HG03432 (cell line): ENCODE measurements at regions not wholly inside any gene's neighbourhood (a gene's known extent, or its start where the extent isn't known, plus 50 kb on each side); places are given as distances from the start of the nearest gene placed in this dataset.
A peak's percentile ranks its signal among the peaks of the same experiment; 100 is the strongest.
"Not testable (repeated sequence)": the region's sequence is repeated elsewhere in the genome, so short reads cannot be mapped to it uniquely, and the experiment has no call there.

Source experiments
- ATAC-seq: cut with Tn5 transposase; IDR thresholded peaks from one replicate; pipeline ENCODE4 v1.9.1; 2021; ENCODE audit warnings: mild to moderate bottlenecking, moderate library complexity; ENCODE audit not compliant: unreplicated experiment

DNA sequence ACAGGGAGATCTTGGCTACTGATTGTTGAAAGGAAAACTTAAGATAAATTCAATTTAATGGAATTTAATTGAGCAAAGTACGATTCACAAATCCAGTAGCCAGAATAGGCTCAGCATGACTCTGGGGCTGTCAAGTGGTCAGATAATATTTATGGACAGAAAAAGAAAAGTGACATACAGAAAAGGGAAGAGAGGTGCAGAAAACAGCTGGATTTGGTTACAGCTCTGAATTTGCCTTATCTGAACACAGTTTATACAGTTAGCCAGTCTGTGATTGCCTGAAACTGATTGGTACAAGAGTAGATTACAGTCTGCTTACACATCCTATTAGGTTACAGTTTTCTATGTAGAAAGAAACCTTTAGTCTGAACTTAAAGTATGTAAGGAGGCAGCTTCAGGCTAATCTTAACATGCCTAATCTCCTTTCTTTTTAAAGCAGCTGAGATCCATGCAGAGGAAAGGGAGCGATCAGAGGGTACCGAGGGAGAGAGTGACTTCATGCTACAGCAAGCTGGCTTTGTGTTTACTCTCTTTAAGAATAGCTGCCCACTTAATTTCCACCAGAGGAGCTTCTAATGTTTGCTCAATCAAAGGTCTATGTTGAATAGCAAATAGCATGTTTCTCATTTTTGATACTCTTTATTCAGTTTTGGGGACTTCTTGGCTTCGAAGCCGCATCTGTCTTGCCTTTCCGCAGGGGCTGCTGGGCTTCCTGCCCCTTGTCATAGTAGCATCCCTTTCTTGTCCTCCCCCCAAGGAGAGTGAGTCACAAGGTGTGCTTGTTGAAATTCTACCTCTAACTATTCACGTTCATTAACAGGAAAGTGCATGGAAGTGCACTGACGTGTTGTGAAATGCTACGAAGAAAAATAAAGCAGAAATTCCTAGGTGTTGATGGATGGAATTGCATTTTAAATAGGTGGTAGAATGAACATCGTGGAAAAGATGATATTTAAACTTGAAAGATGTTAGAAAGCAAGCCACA is 761.2 kb downstream of the TAF11L14 start:
- no peak for ATAC-seq

DNA sequence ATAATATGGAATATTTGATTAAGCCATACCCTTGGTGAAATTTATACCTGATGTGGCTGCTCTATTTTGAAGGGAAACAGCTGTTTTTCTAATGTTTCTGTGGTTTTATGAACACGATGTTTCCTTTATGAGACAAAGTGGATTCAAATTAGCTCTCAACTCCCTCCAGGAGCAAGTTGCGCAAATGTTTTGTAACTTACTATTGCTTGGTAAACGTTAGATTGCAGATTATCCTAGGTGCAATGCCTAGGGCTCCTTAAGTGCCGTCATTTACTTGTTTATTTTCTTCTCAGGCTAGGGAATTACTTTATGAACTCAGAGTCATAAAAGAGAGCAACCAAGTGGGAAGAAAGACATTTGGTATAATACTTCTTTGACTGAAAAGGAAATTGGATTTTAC is 763.1 kb downstream of the TAF11L14 start:
- no peak for ATAC-seq

DNA sequence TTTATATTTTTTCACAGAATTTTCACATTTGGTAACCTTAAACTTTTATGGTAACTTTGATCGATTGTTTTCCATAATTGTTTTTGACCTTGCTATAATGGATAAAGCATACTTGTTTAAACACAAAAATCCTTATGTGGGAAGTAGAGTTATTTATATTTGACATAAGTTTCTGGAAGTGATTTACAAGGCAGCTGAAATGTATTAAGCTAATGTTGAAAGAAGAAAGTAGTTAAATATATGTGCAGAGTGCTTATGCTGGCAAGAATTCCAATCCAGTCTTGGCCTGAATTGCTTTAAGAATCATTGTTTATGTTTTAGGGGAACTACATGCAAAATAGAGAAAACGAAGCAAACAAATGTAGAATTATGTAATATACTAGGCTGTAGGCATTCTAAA is 763.6 kb downstream of the TAF11L14 start:
- ATAC-seq: no peak

DNA sequence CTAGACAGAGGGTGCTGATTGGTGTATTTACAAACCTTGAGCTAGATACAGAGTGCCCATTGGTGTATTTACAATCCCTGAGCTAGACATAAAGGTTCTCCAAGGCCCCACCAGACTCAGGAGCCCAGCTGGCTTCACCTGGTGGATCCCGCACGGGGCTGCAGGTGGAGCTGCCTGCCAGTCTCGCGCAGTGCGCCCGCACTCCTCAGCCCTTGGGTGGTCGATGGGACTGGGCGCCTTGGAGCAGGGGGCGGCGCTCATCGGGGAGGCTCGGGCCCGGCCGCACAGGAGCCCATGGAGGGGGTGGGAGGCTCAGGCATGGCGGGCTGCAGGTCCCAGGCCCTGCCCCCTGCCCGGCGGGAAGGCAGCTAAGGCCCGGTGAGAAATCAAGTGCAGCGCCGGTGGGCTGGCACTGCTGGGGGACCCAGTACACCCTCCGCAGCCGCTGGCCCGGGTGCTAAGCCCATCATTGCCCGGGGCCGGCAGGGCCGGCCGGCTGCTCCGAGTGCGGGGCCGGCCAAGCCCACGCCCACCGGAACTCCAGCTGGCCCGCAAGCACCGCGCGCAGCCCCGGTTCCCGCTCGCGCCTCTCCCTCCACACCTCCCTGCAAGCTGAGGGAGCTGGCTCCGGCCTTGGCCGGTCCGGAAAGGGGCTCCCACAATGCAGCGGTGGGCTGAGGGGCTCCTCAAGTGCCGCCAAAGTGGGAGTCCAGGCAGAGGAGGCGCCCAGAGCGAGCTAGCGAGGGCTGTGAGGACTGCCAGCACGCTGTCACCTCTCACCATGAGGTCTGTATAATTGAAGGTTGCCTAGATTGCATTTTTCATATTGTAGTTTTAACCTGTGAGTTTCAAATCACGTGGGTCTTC is 765.4 kb downstream of the TAF11L14 start:
- not testable (repeated sequence) for ATAC-seq

DNA sequence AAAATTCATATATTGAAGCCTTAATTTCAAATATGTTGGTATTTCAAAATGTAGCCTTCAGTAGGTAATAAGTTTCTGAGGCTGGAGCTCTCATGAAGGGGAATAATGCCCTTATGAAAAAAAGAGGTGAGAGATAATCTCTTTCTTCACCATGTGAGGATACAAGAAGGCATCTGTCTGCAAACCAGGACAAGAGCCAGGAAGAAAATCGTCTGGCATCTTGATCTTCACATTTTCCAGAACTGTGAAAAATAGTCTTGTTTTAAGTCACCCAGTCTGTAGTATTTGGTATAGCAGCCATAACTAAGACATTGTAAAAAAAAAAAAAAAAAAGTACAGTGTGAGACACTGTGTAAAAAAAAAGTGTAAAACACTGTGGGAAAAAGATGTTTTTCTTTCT is 768.9 kb downstream of the TAF11L14 start:
- ATAC-seq: no peak

DNA sequence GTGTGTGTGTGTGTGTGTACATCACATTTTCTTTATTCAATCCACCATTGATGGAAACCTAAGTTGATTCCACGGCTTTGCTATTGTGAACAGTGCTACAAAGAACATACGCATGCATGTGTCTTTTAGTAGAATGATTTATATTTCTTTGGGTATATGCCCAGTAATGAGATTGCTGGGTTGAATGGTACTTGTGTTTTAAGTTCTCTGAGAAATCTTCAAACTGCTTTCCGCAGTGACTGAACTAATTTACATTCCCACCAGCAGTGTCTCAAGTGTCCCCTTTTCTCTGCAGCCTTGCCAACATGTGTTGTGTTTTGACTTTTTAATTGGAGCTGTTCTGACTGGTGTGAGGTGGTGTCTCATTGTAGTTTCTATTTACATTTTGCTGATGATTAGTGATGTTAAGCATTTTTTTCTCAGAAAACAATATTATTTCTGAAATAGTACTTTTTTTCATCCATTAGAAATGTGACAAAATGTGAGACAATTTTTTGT is 769.7 kb downstream of the TAF11L14 start:
- no peak for ATAC-seq

DNA sequence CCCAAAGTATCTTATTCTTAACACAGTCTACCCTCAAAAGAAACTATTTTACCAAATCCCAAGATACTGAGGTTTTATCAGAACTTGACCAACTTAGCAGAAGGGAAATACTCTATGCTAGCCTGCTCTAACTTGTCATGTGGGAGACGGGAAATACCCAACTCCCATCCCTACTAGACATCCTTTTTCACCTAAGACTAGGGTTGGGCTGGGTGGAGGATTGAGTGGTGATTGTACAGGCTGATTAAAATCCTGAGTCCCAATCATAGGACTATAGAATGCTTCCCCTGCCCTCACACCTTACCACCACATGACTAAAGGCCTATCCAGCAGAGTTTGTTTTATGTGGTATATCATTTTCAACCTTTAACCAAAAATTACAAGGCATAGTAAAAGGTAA is 786.5 kb downstream of the TAF11L14 start:
- no peak for ATAC-seq

DNA sequence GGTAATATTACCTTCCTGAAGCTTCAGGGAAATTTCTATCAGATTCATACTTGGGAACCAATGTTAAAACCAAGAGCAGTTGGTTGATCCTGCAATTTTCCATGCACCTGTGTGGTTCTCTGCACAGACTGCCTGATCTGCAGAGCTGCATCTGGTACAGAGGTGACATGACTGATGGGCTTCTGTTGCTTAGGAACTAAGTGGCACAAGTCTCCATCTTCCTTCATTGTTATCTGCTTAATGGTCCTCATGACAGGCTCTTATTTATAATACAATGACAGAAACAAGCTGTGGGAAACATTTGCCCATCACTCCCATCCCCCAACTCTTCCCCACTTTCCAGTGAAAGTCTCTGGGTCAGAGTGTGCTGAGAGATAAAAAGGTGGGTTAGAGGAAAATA is 799.1 kb downstream of the TAF11L14 start:
- no peak for ATAC-seq

DNA sequence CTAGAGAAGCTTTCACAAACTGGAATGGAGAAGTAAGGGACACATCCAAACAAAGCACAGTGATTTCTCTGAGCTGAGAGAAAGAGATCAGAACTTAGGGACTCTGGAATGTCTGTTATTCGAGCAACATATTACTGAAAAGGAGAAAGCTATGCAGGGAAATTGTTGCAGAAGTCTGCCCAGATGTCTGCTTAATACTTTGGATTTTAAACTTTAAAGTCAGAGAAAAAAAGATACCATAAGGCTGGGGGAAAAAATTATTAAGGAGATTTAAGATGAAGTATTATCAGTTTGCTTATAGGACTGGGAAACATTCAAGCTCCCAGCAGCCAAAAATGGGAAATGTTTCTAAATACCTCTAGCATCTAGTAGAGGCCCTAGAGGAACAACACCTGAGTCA is 803.9 kb downstream of the TAF11L14 start:
- no peak for ATAC-seq

DNA sequence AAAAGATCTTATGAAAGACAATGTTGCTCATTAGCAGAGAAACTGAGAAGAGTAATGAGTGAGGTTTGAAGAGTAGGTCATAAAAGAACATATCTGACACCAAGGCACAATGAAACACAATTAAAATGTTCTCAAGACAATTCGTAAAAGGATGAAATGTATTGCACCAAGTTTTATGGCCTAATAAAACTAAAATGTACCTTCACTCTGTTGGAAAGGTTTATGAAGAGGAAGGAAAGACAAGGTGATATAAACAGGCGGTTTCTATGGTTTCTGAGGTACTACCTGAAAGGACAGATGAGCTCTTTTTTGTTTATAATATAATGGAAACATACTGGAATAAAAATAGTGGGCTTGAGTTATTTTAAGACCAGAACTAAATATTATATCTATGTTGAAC is 821.3 kb downstream of the TAF11L14 start:
- ATAC-seq: no peak

DNA sequence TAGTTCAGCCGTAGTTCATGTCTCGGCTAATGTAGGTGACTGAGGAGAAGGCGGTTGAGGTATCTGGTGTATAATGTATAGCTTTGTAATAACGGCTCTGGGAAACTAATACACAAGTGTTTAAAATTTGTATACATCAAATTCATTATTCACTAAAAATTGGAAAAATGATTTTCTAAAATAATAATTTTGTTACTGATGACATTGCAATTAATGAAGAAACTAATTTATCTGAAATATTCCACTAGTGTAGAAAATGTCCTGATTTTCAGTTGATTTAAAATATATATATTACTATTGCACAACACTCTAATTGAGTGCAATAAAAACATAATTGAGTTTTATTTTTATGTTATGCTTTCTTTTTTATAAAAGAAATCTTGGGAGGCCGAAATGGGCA is 823.0 kb downstream of the TAF11L14 start:
- ATAC-seq: no peak

DNA sequence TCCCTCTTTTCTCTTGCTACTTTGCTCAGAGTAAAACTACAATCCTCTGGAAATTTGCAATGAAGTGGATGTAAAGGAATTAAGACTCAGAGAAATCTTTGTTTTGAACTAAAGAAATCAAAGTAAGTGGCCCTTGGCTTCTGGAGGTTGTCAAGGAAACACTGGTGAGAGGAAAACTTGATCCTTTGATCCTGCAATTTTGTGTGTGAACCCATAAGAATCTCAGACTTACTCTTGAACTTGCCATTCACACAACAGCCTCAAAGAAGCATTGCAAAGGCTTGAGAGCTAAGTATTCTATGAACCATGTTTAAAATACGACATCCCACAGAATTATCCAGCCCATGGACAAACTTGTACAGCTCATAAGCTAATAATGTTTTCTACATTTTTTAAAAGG is 827.5 kb downstream of the TAF11L14 start:
- ATAC-seq: no peak

DNA sequence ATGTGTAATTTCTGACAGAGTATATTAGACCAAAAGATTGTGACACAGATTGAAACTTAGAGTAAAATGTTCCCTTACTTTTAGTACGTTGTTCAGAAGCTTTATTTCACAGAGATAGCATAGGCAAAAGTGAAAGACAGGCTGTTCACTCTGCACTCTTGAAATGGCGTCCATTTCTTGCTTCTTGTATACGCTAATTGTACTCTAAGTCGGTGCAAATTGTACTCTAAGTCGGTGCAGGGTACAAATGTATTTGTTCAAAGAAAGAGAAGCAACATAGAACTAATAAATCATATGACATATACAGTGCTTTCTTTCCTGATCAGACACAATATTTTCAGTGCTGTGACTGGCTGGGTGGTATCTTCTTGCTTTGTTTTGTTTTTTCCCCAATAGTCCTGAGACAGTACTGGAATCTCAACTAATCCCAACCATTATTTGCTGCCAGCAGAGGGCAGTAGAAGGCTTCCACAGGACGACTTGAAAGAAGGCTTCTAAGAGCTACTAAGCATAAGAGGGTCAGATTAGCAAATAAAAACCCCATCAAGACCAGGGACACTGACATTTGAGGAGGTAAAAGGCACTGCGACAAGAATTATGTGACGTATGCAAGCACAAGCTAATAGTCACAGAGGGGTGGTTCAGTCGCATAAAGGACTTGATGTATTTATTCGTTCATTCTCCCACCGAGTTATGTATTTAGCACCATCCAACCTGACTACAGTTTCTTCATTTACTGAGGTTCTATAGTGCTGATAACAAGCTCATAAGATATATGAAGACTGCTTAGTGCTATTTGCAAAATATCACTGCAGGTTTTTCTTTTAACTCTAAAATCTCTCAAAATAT is 831.8 kb downstream of the TAF11L14 start:
- ATAC-seq: peak; percentile 90

DNA sequence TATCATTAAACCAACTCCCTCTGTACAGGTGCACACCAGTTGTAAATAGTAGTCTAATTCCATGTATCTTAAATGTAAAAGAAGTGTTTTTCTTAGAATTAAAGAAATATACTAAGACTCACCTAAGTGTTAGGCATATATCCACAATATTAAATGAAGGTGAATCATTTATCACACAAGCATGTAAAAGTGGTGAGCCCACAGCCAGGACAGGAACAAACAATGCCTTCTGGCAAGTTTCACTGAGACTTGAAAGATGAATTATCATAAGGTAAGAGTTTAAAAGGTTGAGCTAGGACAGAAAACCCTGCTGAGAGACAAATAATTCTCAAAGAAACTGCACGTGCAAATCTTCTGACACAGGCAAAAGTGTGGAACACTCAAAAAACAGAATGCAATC is 832.5 kb downstream of the TAF11L14 start:
- no peak for ATAC-seq

DNA sequence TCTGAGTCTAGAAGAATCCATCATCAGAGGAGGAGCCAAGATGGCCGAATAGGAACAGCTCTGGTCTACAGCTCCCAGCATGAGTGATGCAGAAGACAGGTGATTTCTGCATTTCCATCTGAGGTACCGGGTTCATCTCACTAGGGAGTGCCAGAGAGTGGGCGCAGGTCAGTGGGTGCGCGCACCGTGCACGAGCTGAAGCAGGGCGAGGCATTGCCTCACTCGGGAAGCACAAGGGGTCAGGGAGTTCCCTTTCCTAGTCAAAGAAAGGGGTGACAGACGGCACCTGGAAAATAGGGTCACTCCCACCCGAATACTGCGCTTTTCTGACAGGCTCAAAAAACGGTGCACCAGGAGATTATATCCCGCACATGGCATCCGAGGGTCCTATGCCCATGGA is 837.5 kb downstream of the TAF11L14 start:
- ATAC-seq: not testable (repeated sequence)

DNA sequence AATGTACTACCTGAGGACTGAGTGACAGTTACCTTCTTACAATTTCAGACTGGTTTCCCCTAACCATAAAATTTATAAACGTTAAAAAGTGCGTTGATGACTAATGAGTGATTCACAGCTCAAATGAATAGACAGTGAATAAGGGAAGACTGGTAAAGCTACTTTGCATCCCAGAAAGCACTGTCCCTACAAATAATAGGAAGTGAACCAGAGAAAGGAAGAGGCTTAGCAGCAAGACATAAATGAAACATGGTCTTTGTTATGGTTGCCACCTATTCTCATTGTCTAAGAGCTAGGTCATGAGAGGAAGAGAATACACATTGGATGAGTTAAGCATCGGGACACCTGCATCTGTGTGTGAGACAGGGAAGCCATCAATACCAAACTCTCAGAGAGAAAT is 849.2 kb downstream of the TAF11L14 start:
- no peak for ATAC-seq

DNA sequence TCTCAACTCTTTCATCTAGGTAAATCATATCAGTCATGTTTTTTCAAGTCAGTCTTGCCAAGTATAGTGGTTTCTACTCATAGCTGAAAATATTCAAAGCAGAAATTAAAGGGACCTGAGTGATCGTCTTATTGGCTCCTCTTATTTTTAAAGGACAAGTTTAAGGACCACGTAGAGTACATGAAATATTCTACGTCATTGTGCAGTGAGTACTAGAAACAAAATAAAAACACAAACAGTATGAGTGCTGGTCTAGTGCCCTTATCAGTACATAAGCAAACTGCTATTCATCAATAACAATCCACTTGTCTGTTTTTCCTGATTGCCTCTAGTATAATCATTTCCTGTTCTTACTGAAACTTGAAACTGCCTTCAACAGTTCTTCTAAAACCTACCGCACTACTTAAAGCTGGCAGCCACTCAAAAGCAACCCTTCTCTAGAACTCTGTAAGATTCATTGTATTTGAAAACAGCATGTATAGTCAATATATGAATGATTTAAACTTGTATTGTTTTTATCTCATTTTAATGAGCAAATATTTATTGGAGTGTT is 853.7 kb downstream of the TAF11L14 start:
- ATAC-seq: peak; percentile 60

DNA sequence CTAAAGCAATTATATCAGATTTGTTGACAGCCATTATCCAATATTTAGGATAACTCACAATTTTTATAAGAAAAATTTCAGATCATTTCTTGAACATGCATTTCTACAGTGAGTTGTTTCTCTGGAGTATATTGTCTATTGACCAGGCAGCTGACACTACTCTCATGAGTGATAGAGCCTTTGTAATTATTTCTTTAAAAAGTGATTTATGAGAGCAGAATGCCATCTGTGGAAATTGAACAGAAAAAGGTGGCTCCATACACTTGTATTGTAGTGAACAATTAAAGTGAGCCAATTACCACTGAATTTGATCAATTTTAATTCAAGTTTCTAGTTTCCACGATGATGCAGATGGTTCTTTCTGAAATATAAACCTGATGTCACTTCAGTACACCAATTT is 855.4 kb downstream of the TAF11L14 start:
- ATAC-seq: no peak

DNA sequence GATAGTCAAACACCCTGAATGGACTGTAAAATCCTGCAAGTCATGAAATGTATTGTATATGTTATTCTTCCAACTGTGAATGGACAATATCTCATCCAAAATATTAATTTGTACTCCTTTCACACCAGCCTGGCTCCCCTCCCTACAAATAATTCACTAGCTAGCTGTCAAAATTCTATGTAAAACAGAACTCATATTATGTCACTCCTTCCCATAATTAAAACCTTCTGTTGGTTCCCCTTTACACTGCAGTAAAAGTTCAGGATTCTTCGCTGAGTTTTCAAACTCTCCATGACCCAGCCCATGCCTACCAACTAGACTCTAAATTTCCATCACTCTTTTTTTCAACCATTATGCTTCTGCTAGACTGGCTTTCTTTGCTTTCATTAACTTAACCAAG is 857.1 kb downstream of the TAF11L14 start:
- no peak for ATAC-seq

DNA sequence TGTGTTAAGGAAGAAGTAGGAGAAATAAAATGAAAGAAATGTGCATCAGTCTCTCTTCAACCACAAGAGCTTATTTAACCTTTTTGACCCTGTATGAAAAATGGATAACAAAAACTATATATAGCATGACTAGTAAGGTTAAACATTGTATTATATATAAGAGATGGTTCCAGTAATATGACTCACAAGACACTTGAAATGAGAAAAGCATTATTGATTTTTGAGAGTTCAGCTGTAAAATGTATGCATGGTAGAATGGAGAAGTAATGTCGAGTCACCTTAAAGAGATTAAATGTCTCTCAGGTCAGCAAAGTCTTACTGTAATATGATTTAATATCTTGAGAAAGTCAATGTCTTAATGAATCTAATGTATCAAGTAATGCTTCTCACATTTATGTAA is 860.9 kb downstream of the TAF11L14 start:
- no peak for ATAC-seq
